IMR-90 (cell line): ENCODE measurements at regions not wholly inside any gene's neighbourhood (a gene's known extent, or its start where the extent isn't known, plus 50 kb on each side); places are given as distances from the start of the nearest gene placed in this dataset.

ENCODE experiments used
- ATAC-seq: fragments of 200-7000 bp; cut with Tn5 transposase; 2 replicates; pipeline ENCODE4 v1.9.1; 2020; ENCODE audit warnings: low read depth, mild to moderate bottlenecking, moderate library complexity
- BruUV-seq: library from RNA; stranded (reverse); fragments of 400-500 nt; replicated peaks from 2 replicates; lab custom pipeline; 2021; lab: Mats Ljungman, UMichigan
- CTCF ChIA-PET: fragments of 300-600 bp; formaldehyde crosslinking; extraction: SDS; loops from one replicate; lab custom pipeline; 2021; ENCODE audit warnings: antibody characterized with exemption; lab: Yijun Ruan, JAX
- POLR2A ChIA-PET: fragments of 300-600 bp; sonication (Branson Sonifier 250); formaldehyde crosslinking; loops from one replicate; lab custom pipeline; 2022; ENCODE audit warnings: antibody characterized with exemption; ENCODE audit not compliant: unreplicated experiment; lab: Charles Lee
- DNase-seq: peaks from one replicate; pipeline ENCODE4 v3.0.0; 2013
- H2AFZ ChIP-seq: replicated peaks from 2 replicates; pipeline ENCODE3; 2013; ENCODE audit warnings: low read length, mild to moderate bottlenecking; ENCODE audit not compliant: poor library complexity
- H2AK5ac ChIP-seq: 2 replicates; pipeline ENCODE4 v1.6.1; 2013; ENCODE audit warnings: low read depth, low read length, inconsistent platforms
- H2AK9ac ChIP-seq: replicated peaks from 2 replicates; pipeline ENCODE3; 2013; ENCODE audit warnings: mild to moderate bottlenecking, low read depth, low read length, moderate library complexity; ENCODE audit not compliant: poor library complexity
- H2BK120ac ChIP-seq: 2 replicates; pipeline ENCODE4 v1.6.1; 2013; ENCODE audit warnings: low read depth, low read length, inconsistent platforms
- H2BK15ac ChIP-seq: 3 replicates; pipeline ENCODE4 v1.6.1; 2013; ENCODE audit warnings: low read depth, low read length, inconsistent platforms
- H2BK20ac ChIP-seq: 2 replicates; pipeline ENCODE4 v1.6.1; 2013; ENCODE audit warnings: low read depth, mild to moderate bottlenecking, inconsistent platforms, low read length, moderate library complexity
- H2BK5ac ChIP-seq: 2 replicates; pipeline ENCODE4 v1.6.1; 2013; ENCODE audit warnings: mild to moderate bottlenecking, low read depth, low read length, inconsistent platforms; ENCODE audit not compliant: poor library complexity, severe bottlenecking
- H3K14ac ChIP-seq: replicated peaks from 2 replicates; pipeline ENCODE4 v1.6.1; 2013; ENCODE audit warnings: low read depth, low read length, inconsistent platforms
- H3K18ac ChIP-seq: 2 replicates; pipeline ENCODE4 v1.6.1; 2013; ENCODE audit warnings: low read depth, low read length, control low read depth
- H3K23ac ChIP-seq: 2 replicates; pipeline ENCODE4 v1.6.1; 2013; ENCODE audit warnings: low read depth, low read length, inconsistent platforms
- H3K27ac ChIP-seq: 2 replicates; pipeline ENCODE4 v1.5.1; 2013; ENCODE audit warnings: mild to moderate bottlenecking, control low read depth, low read length; ENCODE audit not compliant: insufficient read depth
- H3K27me3 ChIP-seq: 2 replicates; pipeline ENCODE4 v1.6.1; 2013; ENCODE audit warnings: low read length; ENCODE audit not compliant: control insufficient read depth, insufficient read depth
- H3K36me3 ChIP-seq: 2 replicates; pipeline ENCODE4 v1.6.1; 2013; ENCODE audit warnings: low read length, mixed read lengths; ENCODE audit not compliant: control insufficient read depth, insufficient read depth
- H3K4ac ChIP-seq: 2 replicates; pipeline ENCODE4 v1.6.1; 2013; ENCODE audit warnings: low read depth, low read length, inconsistent platforms
- H3K4me1 ChIP-seq: 2 replicates; pipeline ENCODE4 v1.6.1; 2013; ENCODE audit warnings: low read length, mixed read lengths; ENCODE audit not compliant: control insufficient read depth, insufficient read depth
- H3K4me2 ChIP-seq: 2 replicates; pipeline ENCODE4 v1.6.1; 2013; ENCODE audit warnings: low read depth, mild to moderate bottlenecking, control low read depth, low read length, moderate library complexity
- H3K4me3 ChIP-seq: 2 replicates; pipeline ENCODE4 v1.5.1; 2013; ENCODE audit warnings: low read depth, mild to moderate bottlenecking, control low read depth, low read length, moderate library complexity; ENCODE audit not compliant: insufficient read depth
- H3K56ac ChIP-seq: 2 replicates; pipeline ENCODE4 v1.6.1; 2013; ENCODE audit warnings: low read length, inconsistent platforms; ENCODE audit not compliant: insufficient read depth; ENCODE audit errors: extremely low read depth
- H3K79me1 ChIP-seq, 2 experiments: 2 replicates each; pipeline ENCODE4 v1.6.1; 2013; ENCODE audit warnings: low read length in 2 of 2, inconsistent platforms in 1 of 2, low read depth in 1 of 2
- H3K9ac ChIP-seq: 2 replicates; pipeline ENCODE4 v1.6.1; 2013; ENCODE audit warnings: low read depth, low read length, control low read depth
- H3K9me1 ChIP-seq: 2 replicates; pipeline ENCODE4 v1.6.1; 2013; ENCODE audit warnings: low read length, inconsistent platforms; ENCODE audit not compliant: insufficient read depth
- H3K9me3 ChIP-seq: 2 replicates; pipeline ENCODE4 v1.6.1; 2013; ENCODE audit warnings: low read length; ENCODE audit not compliant: control insufficient read depth, insufficient read depth
- H4K20me1 ChIP-seq: 2 replicates; pipeline ENCODE4 v1.6.1; 2013; ENCODE audit warnings: low read length, inconsistent platforms; ENCODE audit not compliant: insufficient read depth
- H4K5ac ChIP-seq: 2 replicates; pipeline ENCODE4 v1.6.1; 2013; ENCODE audit warnings: mild to moderate bottlenecking, low read depth, low read length, control low read depth
- H4K8ac ChIP-seq, 2 experiments: 2 replicates each; pipeline ENCODE4 v1.6.1; 2013; ENCODE audit warnings: low read depth in 2 of 2, low read length in 2 of 2, control low read depth in 1 of 2, inconsistent platforms in 1 of 2
- H4K91ac ChIP-seq: 2 replicates; pipeline ENCODE4 v1.6.1; 2013; ENCODE audit warnings: low read depth, low read length, inconsistent platforms; ENCODE audit not compliant: insufficient read depth
- BHLHE40 ChIP-seq: fragments of 150-350 bp; IDR thresholded peaks from 2 replicates; pipeline ENCODE4 v1.6.1; 2016; ENCODE audit warnings: mild to moderate bottlenecking, low read depth, low read length
- CEBPB ChIP-seq: IDR thresholded peaks from 2 replicates; pipeline ENCODE4 v1.6.1; 2012; ENCODE audit warnings: low read depth, low read length, improper control_type of control experiment
- CHD1 ChIP-seq: IDR thresholded peaks from 2 replicates; pipeline ENCODE4 v1.6.1; 2012; ENCODE audit warnings: low read depth, low read length, improper control_type of control experiment
- MAFK ChIP-seq: IDR thresholded peaks from 2 replicates; pipeline ENCODE4 v1.6.1; 2012; ENCODE audit warnings: low read depth, low read length, improper control_type of control experiment
- RCOR1 ChIP-seq: IDR thresholded peaks from 2 replicates; pipeline ENCODE4 v1.6.1; 2012; ENCODE audit warnings: mild to moderate bottlenecking, low read length, improper control_type of control experiment; ENCODE audit not compliant: insufficient replicate concordance
- WGBS, 2 experiments: methylation state at CpG; one replicate each; pipeline versions ENCODE4 v1.1.5 to v1.1.7; 2013; ENCODE audit warnings: missing lambda C conversion rate in 2 of 2; ENCODE audit not compliant: insufficient read length in 1 of 2; ENCODE audit errors: extremely low coverage in 2 of 2; 5-methylcytosine and 5-hydroxymethylcytosine counted together
- dilution Hi-C: fragments of 300-500 bp; cut with HindIII; formaldehyde crosslinking; loops from one replicate; pipeline ENCODE4 v1.14.3; 2018; ENCODE audit warnings: low sequenced_read_pairs; ENCODE audit not compliant: unreplicated experiment
- in situ Hi-C: fragments of 300-500 bp; cut with MboI; formaldehyde crosslinking; loops from 3 replicates; pipeline ENCODE4 v1.14.3; 2019; ENCODE audit warnings: low sequenced_read_pairs, inconsistent platforms, mixed read lengths
- intact Hi-C: fragments of 100-400 bp; cut with micrococcal nuclease; formaldehyde crosslinking; loops from 2 replicates; pipeline ENCODE4 v1.10.0; 2022
- TF ChIP-seq, protein P1 (sequence below): fragments of 150-350 bp; IDR thresholded peaks from 2 replicates; pipeline ENCODE4 v1.6.1; 2016; ENCODE audit warnings: low read depth, mild to moderate bottlenecking, low read length, moderate library complexity, borderline replicate concordance

GRCh38 chr6:137351890-137352289 lies 132.7 kb upstream of the IFNGR1 start:
- dilution Hi-C loops = no loop called here
- no peak overlapping the region for H2BK20ac ChIP-seq
- H3K9me3 ChIP-seq = no peaks in the 10 kb centered on the region

More at GRCh38 chr6:137351890-137352289, 132.7 kb upstream of the IFNGR1 start:
- no peak overlapping the region for H3K14ac ChIP-seq
- no peak overlapping the region for H2AFZ ChIP-seq
- no peak overlapping the region for H2BK120ac ChIP-seq
- no peak for TF ChIP-seq RCOR1
- TF ChIP-seq, protein P1, sequence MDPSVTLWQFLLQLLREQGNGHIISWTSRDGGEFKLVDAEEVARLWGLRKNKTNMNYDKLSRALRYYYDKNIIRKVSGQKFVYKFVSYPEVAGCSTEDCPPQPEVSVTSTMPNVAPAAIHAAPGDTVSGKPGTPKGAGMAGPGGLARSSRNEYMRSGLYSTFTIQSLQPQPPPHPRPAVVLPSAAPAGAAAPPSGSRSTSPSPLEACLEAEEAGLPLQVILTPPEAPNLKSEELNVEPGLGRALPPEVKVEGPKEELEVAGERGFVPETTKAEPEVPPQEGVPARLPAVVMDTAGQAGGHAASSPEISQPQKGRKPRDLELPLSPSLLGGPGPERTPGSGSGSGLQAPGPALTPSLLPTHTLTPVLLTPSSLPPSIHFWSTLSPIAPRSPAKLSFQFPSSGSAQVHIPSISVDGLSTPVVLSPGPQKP = no peak
- no peak for TF ChIP-seq CEBPB
- TF ChIP-seq BHLHE40 = no peak
- TF ChIP-seq CHD1 = no peak
- TF ChIP-seq MAFK = no peak
- H2AK5ac ChIP-seq = no peak overlapping the region
- BruUV-seq = no TSS peak
- no peak overlapping the region for H4K5ac ChIP-seq
- H3K56ac ChIP-seq = no peak overlapping the region
- no peaks in the 10 kb centered on the region for H4K20me1 ChIP-seq
- no peak overlapping the region for H4K91ac ChIP-seq
- ATAC-seq (no peak; the same call in 1 of the 2 replicates), DNase-seq (peak; percentile 79)
- no peak overlapping the region for H3K27ac ChIP-seq
- no peaks in the 10 kb centered on the region for H3K9me1 ChIP-seq
- H3K4ac ChIP-seq = no peak overlapping the region
- no peak overlapping the region for H2BK5ac ChIP-seq
- in situ Hi-C loops = no loop called here
- H4K8ac ChIP-seq = no peak overlapping the region
- no peak overlapping the region for H2BK15ac ChIP-seq
- H3K18ac ChIP-seq = no peak overlapping the region
- no peaks in the 10 kb centered on the region for H3K4me1 ChIP-seq
- H3K23ac ChIP-seq = no peak overlapping the region
- H3K9ac ChIP-seq = no peak overlapping the region
- H3K27me3 ChIP-seq = peaks cover 11% of the 10 kb centered on the region
- WGBS, 2 experiments = no CpG with 5 or more reads among the region's 5 CpGs
- H3K4me3 ChIP-seq = no peak overlapping the region
- ChIA-PET POLR2A (no interaction called here), CTCF (no interaction called here)
- H3K36me3 ChIP-seq = no peaks in the 10 kb centered on the region
- no peaks in the 10 kb centered on the region for H3K79me1 ChIP-seq
- no peak overlapping the region for H2AK9ac ChIP-seq
- H3K4me2 ChIP-seq = no peak overlapping the region
- intact Hi-C loops = no loop called here
